A204.1 (cell line): ENCODE measurements at regions not wholly inside any gene's neighbourhood (a gene's known extent, or its start where the extent isn't known, plus 50 kb on each side); places are given as distances from the start of the nearest gene placed in this dataset.

Experiments used
- FAIRE-seq: peaks from 2 replicates; lab custom pipeline; 2012; peaks lifted over from hg19 to GRCh38; lab: Jason Lieb, UNC

DNA sequence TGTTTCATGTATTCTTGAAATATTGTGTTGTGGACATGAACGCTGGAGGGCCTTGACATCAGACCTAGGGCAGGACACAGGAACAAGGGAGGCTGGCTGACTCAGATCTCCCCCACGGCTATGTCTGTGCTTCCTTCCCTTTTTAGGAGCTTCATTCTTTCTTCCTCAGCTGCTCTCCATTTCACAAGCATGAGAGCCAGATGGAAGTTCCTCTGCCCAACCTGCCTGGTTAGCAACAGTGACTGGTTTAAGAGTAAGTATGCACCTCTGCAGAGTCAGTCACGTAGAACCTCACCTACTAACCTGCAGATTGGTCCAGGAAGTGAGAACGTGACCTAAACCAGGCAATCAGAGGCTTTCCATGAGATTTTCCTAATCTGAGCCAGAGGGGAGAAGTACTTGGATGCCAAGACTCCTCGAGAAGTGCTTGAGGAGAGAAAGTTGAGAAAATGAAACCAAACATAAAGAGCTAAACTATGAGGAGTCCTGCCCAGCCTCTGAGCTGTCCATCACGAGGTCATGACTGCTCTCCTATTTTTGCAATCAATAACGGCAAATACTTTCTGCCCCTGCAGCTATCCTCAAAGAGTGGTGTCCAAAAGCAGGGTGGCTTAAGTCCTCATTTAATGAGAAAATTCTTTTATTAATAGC, 465.2 kb upstream of the CITED2 start:
- FAIRE-seq: no peak

DNA sequence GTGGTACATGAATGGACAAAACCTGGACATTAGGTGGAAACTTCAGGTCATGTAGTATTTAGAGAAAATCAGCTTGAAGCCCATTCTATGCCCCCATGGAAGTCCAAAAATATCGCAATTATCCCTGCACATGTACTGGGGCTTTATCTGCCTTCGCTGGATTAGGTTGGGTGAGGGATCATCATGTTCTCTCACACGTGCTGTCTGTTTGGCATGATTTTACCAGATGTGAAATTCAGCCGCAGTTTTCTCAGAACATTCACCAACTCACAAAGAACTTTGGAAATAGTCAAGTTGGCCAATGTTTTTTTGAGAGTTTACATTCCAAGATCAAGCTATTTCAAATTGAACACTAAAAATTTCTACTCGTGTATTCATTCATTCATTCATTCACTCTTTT, 459.8 kb upstream of the CITED2 start:
- FAIRE-seq: no peak

DNA sequence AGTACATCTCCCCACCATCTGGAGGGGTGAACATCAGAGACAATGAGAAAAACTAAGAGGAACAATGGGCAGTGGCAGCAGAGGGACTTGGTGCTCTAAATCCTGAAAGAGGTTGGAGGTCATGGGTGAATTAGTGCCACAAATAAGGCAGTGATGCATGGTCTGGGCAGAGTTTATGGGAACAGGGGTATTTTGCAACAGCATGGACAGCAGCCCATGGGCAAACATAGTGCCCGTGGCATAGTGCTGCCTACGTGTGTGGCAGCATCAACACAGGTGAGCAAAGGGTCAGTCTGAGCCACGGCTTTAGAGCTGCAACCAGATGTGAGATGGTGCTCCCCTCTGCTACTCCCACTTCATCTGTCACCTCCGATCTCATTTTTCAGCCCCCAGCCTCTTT, 459.1 kb upstream of the CITED2 start:
- FAIRE-seq: no peak

DNA sequence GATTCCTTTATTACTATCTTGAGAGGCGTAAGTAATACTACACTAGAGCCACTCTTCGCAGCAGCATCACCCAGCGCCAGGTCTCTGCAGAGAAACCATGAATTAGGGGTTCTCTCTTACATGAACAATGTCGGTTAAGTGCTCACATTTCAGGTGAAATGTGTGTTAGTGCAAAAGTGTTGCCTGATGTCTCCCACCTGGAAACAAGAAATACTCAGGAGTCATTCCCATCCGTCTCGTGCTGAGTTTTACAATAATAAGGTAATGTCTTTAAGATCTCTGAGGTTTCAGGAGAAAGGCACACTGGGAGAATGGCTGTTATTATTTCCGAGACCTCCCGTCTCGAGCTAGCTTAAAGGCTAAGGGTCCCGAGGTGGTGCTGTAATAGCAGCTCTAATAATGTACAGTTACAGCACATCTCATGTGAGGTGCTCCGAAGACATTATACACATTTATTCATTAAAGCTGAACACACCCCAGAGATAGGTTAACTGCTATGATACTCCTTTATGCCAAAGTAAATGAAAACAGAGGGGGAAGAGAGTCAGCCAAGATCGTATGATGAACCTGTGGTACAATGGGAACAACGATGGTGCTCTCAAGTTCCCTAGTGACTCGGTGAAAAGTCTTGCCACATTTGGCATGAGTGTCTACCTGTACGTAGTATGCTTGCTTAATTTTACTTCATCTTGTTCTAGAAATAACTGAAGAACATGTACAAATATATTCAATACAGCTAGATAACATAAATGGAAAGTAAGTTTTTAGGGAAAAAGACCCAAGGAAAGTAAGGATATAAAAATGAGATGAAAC, 458.3 kb upstream of the CITED2 start:
- FAIRE-seq: no peak

DNA sequence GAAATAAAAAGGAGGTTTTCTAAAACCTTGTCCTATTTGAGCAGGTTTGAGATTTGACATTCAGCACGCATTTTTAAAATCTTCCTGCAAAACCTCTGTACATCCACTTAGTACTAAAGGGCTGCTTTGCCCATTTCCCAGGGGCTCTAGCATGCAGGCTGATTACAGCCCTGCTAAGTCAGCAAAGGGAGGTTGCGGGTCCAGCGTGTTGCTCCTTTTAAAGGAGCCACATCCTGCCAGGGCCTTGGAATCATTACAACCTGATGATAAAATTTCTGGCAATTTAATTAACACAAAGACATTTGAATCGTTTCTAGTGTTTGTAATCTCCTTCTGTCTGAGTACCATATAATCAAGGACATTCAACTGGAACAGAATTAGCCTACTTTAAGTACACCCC, 455.1 kb upstream of the CITED2 start:
- no peak for FAIRE-seq

DNA sequence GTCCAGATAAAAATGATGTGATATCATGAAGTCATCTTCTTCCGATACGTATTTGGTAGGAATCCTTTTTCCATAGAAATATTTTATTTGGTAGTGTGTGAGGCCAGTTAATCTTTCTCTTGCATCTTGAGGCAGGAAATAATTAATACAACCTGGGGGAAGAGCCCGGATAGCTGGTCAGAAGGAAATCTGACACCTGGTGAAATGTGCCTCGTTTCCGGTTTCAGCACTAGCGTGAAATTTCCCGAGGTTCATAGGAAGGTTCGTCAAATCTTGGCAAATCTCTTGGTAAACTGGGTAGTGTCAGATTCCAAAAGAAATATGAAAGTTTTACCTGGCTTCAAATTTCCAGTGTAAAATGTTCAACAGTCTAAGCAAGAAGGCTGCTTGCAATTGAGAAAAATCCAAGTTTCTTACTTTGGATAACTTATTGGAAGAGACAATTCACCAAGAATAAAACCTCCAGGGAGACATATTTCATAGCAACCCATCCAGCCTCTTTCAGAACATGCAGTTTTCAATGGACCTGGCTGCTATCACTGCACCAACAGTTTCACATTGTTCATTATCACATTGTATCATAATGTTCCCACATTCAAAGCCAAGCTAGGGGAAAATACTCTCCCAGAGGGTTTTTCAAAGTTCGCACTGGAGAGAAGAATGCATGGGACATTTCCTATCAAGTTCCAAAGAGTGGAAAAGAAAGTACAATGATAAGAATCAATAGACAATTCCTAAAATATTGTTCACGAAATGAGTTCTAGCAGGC, 454.5 kb upstream of the CITED2 start:
- no peak for FAIRE-seq

DNA sequence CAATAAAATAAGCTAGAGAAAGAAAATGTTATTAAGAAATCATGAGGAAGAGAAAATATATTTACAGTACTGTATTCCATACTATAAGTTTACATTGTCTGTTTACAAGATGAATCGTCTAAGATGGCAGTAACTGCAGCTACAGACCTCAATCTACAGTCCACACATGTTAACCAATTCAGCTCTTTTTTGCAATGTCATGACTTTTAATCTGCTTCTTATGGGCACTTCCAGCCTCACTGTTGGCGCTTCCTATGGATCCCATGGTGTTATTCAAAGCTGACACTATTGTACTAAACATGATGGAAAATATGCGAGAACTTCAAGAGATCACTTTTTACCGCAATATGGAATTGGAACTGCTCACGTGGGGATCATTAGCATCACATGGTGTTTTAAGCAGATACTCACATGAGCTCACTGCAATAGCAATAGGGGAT, 451.5 kb upstream of the CITED2 start:
- no peak for FAIRE-seq

DNA sequence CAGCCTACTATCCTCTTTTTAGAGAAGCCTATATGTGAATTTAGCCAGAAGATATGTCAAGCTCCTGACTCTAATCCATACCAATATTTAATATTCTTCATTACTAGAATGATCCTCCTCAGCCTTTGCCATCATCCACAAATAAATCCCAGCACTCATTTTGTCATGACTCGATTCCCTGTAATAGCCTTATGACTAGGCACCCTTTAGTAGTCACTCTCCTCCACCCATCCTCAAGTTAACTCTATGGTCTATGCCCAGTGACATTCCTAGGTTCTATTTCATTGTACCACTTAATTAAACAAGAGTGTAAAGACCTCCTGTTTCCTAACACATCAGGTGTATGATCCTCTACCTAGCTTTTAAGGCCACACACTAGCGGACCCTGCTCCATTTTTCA, 450.4 kb upstream of the CITED2 start:
- FAIRE-seq: no peak

DNA sequence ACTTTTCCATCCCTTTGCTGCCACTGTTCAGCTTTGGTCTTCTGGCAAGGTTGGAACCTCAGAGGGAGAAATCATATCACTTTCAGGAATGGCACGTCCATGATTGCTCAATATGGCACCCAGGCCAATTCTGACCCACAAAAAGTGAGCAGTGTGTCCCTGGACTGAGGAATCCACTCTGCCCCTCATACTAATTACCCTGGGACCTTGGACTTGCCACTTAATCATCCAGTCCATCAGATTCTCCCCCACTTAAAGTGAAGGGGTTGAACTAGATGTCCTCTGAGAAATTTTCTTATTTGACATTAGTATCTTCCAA, 449.3 kb upstream of the CITED2 start:
- no peak for FAIRE-seq

DNA sequence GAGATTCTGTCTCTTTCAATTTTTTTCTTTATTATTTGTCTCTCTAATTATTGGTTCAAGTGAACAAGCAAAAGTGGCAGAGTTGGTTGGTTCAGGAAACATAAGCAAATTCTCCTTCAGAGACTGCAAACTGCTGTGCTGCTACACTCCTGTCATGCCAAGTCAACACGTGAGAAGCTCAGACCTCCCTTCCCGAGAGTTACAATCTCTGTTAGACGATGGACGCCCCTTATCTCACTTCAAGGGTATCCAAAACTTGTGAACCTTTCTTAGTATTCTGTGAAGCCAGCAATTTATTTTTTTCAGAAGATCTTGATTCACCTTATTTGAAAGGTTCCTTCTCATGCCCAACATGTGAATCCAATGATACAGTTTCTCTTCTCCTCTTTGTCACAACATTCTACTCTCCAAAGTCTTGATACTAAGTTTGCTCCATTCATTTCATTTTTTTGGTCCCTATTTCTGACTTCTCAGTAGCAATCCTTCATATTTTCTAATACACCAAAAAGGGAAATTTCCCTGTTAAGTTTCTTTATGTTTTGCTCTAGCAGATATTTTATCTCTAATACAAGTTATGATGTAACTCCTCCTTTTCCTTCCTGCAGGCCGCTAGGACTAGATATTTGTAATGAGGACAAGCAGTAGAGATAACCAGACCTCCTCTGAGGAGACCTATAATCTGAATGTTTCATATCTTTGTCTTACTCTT, 448.8 kb upstream of the CITED2 start:
- FAIRE-seq: no peak

DNA sequence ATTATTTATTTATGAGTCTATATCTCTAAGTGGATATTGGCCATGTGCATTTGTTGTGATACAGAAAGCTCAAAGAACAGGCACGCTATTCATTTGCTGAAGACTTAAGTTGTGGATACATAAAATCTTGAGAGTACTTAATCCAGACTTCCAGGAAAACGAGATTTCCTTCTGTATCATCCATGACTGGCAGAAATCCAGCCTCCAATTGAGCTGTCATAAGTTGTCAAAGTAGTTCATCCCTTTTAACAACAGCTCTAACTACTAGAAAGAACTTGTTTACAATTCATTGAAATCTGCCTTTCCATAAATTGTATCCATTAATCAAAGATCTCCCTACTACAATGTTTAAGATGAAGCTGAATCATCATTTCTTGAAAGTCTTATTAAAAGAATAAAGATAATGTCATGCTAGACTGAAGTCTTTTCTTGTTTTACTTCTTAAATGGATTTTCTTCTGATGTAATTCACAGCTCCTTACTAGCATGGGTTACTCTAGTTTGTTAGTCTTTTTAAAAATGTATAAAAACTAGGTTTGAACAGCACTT, 447.3 kb upstream of the CITED2 start:
- FAIRE-seq: no peak

DNA sequence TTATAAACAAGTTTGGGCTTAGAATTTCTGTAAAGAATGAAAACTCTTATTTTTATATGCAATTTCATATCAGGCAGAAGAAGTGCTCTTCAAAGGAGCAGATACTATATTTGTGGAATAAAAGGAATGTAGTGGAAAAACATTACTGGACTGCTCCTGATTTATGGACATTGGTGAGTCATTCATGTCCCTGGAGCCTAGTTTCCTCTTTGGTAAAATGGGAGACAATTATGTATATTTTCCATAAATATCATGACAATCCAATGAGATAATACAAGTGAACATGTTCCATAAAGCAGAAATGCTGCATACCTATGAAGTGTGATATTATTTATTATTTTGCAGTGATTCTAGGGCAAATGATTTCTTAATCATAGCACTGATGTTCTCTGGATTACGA, 445.8 kb upstream of the CITED2 start:
- no peak for FAIRE-seq

DNA sequence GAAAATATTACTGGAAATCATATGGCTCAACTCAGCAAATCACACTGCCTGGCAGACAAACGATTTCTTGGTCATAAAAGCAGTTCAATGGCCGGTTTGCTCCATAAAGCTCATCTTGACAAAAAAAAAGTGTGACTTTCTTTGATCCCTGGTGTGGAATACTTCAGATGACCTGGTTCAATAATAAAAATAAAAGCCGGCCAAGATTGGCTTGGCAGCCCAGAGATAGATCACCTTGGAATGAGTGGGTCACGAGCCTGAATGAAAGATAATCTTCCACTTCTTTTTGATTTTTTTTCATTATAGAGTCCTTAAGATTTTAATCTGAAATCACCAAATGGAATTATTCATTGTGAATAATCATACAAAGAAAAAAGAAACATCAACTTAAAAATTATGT, 445.3 kb upstream of the CITED2 start:
- no peak for FAIRE-seq

DNA sequence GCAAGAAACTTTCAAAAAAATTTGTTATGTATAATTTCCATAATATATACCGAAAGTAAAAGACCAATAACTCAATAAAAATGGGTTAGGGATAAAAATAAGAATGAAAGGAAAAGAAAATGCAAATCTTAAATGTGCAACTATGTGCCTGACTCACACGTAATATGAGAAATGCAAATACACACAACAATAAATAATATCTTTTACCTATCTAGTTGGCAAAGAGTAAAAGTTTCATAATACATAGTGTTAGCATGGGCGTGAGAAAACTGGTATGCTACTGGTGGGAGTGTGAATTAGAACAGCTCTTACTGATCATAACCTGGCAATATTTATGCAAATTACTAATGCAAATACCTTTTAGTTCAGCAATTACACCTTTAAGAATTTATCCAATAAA, 438.5 kb upstream of the CITED2 start:
- FAIRE-seq: peak; percentile 6

DNA sequence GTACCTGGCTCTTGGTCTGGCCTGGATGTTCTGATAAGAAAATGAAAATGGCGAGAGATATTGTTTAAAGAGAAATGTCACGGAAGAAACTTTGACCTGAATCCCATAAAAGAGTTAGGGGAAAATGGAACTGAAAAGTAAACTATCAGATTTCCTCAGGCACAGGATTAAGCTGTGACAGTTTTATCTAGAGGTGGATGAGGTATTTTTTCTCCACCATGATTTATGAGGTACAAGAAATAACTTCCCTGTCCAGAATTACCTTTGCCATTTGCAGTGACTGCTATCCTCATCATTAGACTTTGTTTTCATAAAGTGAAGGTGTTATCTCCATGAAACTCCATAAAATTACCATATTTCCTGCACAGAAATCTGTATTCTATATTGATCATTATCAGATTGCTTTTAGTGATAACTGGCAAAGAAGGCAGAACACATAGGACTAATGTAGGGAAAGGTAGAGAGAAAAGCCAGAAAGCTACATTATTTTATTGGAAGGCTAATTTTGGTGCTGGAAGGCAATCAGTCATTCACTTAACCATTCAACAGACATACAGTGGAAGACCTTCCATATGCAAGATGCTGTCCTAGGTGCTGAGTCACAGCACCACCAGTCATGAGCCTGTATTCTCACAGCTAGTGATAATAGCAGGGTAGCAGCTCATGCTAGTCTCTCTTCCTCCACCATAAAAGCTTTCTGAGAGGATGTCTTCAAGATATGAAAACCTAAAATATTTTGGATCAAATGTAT, 427.3 kb upstream of the CITED2 start:
- FAIRE-seq: no peak

DNA sequence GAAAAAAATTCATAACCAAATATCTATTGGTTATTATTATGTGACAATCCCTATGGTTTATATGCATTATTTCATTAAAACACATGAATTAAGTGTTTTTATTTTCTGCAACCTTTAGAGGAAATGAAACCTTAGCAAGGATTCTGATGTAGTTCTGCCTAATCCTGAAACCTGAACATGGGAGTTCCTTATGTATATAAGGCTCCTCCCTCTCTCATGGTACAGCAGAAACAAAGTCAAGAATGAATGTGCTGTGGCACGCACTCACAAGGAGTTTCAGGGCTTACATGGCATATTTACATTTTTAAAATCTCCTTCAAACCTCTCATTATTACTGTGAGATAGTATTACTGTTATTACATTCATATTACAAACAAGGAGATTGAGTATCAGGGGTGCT, 426.4 kb upstream of the CITED2 start:
- no peak for FAIRE-seq

DNA sequence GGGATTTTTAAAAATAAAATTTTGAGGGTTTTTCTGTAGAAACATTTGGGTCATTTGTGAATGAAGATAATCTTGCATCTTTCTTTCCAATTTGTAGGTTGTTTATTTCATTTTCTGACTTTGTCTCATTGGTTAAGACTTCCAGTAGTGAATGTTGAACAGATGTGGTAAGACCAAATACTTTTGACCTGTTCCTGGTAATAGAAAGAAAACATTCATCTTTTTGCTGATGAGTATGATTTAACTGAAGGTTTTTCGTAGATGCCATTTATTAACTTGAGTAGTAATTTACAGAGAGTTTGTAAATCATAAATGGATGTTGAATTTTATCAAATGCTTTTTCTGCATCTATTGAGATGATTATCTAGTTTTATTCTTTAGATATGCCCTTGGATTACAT, 416.1 kb upstream of the CITED2 start:
- FAIRE-seq: no peak

DNA sequence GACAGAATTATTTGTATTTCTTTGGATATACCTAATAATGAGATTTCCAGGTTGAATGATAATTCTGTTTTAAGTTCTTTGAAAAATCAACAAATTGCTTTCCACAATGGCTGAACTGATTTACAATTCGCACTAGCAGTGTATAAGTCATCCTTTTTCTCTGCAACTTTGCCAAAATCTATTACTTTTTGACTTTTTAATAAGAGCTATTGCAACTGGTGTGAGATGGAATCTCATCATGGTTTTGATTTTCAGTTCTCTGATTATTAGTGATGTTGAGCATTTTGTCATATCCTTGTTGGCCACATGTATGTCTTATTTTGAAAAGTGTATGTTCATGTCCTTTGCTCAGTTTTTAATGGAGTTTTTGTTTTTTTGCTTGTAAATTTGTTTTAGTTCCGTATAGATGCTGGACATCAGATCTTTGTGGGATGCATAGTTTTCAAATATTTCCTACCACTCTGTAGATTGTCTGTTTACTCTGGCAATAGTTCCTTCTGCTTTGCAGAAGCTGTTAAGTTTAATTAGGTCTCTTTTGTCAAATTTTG, 409.8 kb upstream of the CITED2 start:
- FAIRE-seq: no peak

DNA sequence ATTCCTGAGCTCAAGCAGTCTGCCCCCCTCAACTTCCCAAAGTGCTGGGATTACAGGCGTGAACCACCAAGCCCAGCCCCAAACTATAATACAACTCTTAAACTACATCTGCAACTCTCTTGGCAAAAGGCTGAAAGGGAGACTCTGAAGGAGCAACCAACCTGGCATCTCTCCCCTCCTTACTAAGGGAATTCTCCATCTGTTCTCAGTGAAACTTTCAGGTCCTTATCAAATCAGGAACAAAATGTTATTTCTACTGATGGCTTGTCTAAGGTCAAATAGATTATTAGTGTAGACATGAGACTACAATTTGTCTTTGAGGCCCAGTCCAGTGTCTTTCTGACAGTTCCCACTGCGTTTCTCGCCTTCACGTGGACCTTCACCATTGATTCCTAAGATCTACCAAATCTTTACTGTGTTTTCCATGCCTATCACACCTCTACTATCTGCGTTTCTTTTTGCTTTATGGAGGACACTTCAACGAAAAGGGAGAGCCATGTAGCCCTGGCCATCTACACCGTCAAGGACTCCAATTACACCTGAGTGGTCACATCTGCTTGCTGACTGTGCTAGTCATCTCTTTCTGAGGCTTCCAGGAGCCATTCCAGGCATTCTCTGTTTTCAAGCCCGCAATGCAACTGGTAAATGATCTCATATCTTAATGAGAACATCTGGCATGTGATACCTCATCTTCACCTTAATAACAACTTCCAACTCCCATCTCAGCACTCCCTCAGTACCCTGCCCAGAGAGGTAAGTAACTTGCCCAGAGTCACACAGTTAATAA, 405.7 kb upstream of the CITED2 start:
- no peak for FAIRE-seq

DNA sequence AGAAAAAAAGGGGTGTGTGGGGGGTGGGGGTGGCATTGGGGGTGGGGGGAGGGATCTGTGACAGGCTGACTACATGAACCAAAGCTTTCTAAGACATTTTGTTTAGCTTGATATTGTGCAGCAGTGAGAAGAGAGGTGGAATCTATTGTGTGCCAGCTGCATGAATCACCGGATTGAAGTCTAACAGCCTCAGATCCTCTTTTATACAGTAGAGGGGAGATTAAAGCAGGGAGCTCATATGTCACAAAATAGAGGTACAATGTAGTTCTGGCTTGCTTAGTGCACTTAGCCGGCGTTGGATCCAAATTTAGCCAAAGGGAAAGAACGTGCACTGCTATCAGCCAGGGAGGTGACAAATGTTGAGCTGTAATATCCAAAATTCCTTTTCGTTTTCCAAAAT, 404.2 kb upstream of the CITED2 start:
- FAIRE-seq: no peak

DNA sequence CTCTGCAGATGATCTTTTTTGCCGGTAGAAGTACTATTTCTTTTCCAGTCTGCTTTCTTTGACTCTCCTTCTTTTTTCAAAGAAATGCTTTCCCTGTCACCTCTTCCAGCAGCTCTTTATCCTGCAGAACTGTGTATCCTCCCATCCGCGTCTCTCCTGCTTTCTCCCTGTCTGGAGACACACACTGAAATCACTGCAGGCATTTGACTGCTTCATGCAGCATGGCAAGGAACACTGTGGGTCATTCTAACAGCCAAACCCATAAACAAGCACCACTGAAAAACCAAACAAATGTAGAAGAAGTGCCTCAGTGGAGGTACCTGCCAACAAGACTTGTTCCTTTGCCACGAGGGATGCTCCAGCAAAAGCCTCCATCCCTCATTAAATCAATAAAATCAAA, 403.7 kb upstream of the CITED2 start:
- no peak for FAIRE-seq
